ENCODE measurements at regions not wholly inside any gene's neighbourhood (a gene's known extent, or its start where the extent isn't known, plus 50 kb on each side); places are given as distances from the start of the nearest gene placed in this dataset.

GRCh38 chr3:165523801-165524200, 313.4 kb downstream of the BCHE start:
- TF ChIP-seq CBX1 (IDR thresholded peaks at IDR 0.05; ENCODE audit: low read depth) (no peak), ZNF239 (CRISPR knock-in tag; IDR thresholded peaks at IDR 0.05) (no peak), FOXA3 (CRISPR knock-in tag; conservative IDR thresholded peaks at IDR 0.05 in 1 of 2, IDR thresholded peaks at IDR 0.05 in 1 of 2) (no peak), TBP (optimal IDR thresholded peaks at IDR 0.05; ENCODE audit: low read depth, low read length) (no peak)
- TF ChIP-seq, protein P1, sequence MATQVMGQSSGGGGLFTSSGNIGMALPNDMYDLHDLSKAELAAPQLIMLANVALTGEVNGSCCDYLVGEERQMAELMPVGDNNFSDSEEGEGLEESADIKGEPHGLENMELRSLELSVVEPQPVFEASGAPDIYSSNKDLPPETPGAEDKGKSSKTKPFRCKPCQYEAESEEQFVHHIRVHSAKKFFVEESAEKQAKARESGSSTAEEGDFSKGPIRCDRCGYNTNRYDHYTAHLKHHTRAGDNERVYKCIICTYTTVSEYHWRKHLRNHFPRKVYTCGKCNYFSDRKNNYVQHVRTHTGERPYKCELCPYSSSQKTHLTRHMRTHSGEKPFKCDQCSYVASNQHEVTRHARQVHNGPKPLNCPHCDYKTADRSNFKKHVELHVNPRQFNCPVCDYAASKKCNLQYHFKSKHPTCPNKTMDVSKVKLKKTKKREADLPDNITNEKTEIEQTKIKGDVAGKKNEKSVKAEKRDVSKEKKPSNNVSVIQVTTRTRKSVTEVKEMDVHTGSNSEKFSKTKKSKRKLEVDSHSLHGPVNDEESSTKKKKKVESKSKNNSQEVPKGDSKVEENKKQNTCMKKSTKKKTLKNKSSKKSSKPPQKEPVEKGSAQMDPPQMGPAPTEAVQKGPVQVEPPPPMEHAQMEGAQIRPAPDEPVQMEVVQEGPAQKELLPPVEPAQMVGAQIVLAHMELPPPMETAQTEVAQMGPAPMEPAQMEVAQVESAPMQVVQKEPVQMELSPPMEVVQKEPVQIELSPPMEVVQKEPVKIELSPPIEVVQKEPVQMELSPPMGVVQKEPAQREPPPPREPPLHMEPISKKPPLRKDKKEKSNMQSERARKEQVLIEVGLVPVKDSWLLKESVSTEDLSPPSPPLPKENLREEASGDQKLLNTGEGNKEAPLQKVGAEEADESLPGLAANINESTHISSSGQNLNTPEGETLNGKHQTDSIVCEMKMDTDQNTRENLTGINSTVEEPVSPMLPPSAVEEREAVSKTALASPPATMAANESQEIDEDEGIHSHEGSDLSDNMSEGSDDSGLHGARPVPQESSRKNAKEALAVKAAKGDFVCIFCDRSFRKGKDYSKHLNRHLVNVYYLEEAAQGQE (IDR thresholded peaks at IDR 0.05; ENCODE audit: borderline replicate concordance): no peak
- TF ChIP-seq, protein P1 (CRISPR knock-in tag; IDR thresholded peaks at IDR 0.05; ENCODE audit: low read depth): no peak
